ENCODE measurements at regions not wholly inside any gene's neighbourhood (a gene's known extent, or its start where the extent isn't known, plus 50 kb on each side); places are given as distances from the start of the nearest gene placed in this dataset.

GRCh38 chr1:87883906-87884305 lies 555.2 kb downstream of the LMO4 start:
- Histone ChIP-seq H3K4me1 (no peaks in the 10 kb centered on the region), H3K27me3 (replicated peaks in 1 of 7) (no peaks in the 10 kb centered on the region), H3K27ac (no peak overlapping the region), H3K9me3 (no peaks in the 10 kb centered on the region), H3K36me3 (no peaks in the 10 kb centered on the region), H3K4me3 (no peak overlapping the region)
- TF ChIP-seq POLR2AphosphoS5 (IDR thresholded peaks at IDR 0.05) (no peak), POLR2A (IDR thresholded peaks at IDR 0.05) (no peak)
- TF ChIP-seq, protein P1, sequence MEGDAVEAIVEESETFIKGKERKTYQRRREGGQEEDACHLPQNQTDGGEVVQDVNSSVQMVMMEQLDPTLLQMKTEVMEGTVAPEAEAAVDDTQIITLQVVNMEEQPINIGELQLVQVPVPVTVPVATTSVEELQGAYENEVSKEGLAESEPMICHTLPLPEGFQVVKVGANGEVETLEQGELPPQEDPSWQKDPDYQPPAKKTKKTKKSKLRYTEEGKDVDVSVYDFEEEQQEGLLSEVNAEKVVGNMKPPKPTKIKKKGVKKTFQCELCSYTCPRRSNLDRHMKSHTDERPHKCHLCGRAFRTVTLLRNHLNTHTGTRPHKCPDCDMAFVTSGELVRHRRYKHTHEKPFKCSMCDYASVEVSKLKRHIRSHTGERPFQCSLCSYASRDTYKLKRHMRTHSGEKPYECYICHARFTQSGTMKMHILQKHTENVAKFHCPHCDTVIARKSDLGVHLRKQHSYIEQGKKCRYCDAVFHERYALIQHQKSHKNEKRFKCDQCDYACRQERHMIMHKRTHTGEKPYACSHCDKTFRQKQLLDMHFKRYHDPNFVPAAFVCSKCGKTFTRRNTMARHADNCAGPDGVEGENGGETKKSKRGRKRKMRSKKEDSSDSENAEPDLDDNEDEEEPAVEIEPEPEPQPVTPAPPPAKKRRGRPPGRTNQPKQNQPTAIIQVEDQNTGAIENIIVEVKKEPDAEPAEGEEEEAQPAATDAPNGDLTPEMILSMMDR (IDR thresholded peaks at IDR 0.05 in 8 of 11, conservative IDR thresholded peaks at IDR 0.05 in 3 of 11), result no peak
- DNase-seq, result no peak
- WGBS, 5 donors, result 86 to 96% (median 89%) methylated on average over 4 of the region's 4 CpGs
- intact Hi-C loops (cut with DNase I; ENCODE audit: low total_unique reads), result no loop called here

DNA sequence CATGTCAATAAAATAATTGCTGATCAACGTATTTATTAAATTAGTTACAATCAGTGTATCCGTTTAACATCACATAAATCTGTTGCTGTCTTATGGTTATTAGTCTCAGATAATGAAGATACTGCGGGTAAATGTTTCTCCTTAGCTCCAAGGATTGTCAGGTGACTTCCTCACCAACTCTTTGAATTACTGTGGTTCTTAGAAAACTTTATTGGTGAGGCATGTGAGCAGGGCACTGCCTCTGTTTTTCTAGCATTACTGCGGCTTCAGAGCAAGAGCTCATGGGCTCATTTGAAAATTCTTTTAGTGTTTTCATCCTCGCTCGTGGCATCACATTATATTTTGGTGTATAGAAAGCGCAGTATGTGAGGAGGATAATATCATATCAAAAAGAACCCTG lies 555.9 kb downstream of the LMO4 start:
- Histone ChIP-seq H3K27me3 (replicated peaks in 1 of 7) (no peaks in the 10 kb centered on the region), H3K9me3 (no peaks in the 10 kb centered on the region), H3K4me1 (no peaks in the 10 kb centered on the region), H3K4me3 (no peak overlapping the region), H3K36me3 (no peaks in the 10 kb centered on the region), H3K27ac (no peak overlapping the region)
- TF ChIP-seq, protein P1 (IDR thresholded peaks at IDR 0.05 in 8 of 11, conservative IDR thresholded peaks at IDR 0.05 in 3 of 11), result no peak
- TF ChIP-seq POLR2A (IDR thresholded peaks at IDR 0.05) (no peak), POLR2AphosphoS5 (IDR thresholded peaks at IDR 0.05) (no peak)
- intact Hi-C loops (cut with DNase I; ENCODE audit: low total_unique reads), result no loop called here
- WGBS, 5 donors, result 92 to 97% (median 94%) methylated on average over 7 of the region's 7 CpGs
- DNase-seq, result no peak

DNA sequence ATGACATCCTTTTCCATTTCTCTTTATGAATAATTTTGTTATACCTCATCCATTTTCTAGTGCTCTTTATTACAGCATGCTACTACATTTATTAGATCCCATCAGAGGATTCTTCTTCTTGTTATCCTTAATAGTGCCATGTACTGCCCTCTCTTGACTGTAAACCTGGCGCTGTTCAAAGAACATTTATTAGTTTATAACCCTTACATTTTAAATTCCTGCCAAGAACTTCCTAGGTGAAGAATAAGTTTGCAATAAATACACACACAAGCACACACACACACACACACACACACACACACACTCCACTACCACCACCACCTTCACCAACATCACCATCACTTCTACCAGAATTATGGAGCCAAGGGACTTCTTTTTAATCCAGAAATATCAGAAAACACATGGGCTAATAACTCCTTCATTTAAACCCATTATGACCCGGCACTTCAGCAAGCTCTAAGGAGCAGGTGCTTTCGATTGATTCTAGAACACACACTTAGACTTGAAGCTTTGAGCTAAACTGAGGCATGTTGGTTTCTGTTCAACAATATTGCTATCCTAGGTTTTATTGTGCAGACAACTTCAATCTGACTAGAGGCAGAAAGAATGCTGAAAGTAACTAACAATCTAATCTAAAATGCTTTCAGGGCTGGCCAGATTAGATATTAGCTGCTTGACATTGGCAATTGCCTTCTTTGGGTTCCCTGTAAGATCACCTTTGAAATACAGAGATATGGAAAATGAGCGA lies 556.8 kb downstream of the LMO4 start:
- no peak for DNase-seq

DNA sequence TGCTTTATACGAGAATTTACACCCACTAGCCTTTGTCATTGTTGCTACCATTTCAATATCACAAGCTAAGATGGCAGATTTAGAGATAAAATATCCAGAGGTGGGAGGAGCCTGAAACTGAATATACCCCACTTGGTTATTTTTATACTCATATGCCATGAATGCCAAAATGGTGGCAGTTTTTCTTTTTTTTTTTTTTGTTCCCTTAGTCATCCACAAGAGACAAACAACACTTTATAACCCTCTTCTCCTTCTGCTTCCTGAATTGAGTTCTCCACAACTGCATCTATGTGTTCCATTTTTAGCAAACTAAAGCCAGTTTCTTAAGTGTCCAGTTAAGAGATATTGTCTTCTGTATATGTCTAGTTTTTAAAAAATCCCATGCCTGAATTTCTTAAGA lies 558.4 kb downstream of the LMO4 start:
- 78 to 92% (median 86%) methylated on average over 1 of the region's 1 CpG for WGBS, 5 donors
- Histone ChIP-seq H3K36me3 (no peaks in the 10 kb centered on the region), H3K4me1 (no peaks in the 10 kb centered on the region), H3K27me3 (replicated peaks in 1 of 7) (no peaks in the 10 kb centered on the region), H3K27ac (no peak overlapping the region), H3K9me3 (no peaks in the 10 kb centered on the region), H3K4me3 (no peak overlapping the region)
- intact Hi-C loops (cut with DNase I; ENCODE audit: low total_unique reads), result no loop called here
- no peak for TF ChIP-seq POLR2AphosphoS5 (IDR thresholded peaks at IDR 0.05)
- TF ChIP-seq POLR2A (IDR thresholded peaks at IDR 0.05), result no peak
- TF ChIP-seq, protein P1 (IDR thresholded peaks at IDR 0.05 in 8 of 11, conservative IDR thresholded peaks at IDR 0.05 in 3 of 11), result no peak
- DNase-seq, result no peak

More for the DNA sequence above, 556.8 kb downstream of the LMO4 start:
- Histone ChIP-seq H3K27ac (no peak overlapping the region), H3K9me3 (no peaks in the 10 kb centered on the region), H3K36me3 (no peaks in the 10 kb centered on the region), H3K4me1 (no peaks in the 10 kb centered on the region), H3K27me3 (replicated peaks in 1 of 7) (no peaks in the 10 kb centered on the region), H3K4me3 (no peak overlapping the region)
- TF ChIP-seq, protein P1 (IDR thresholded peaks at IDR 0.05 in 8 of 11, conservative IDR thresholded peaks at IDR 0.05 in 3 of 11), result no peak
- TF ChIP-seq POLR2AphosphoS5 (IDR thresholded peaks at IDR 0.05), result no peak
- TF ChIP-seq POLR2A (IDR thresholded peaks at IDR 0.05), result no peak
- intact Hi-C loops (cut with DNase I; ENCODE audit: low total_unique reads), result no loop called here
- 90 to 96% (median 94%) methylated on average over 4 of the region's 4 CpGs for WGBS, 5 donors
